GOT3 (cell line): ENCODE measurements at regions not wholly inside any gene's neighbourhood (a gene's known extent, or its start where the extent isn't known, plus 50 kb on each side); places are given as distances from the start of the nearest gene placed in this dataset.

Experiments used
- DNase-seq: peaks from one replicate; lab custom pipeline; 2025; ENCODE audit warnings: mixed read lengths; lab: John Stamatoyannopoulos, UW

DNA sequence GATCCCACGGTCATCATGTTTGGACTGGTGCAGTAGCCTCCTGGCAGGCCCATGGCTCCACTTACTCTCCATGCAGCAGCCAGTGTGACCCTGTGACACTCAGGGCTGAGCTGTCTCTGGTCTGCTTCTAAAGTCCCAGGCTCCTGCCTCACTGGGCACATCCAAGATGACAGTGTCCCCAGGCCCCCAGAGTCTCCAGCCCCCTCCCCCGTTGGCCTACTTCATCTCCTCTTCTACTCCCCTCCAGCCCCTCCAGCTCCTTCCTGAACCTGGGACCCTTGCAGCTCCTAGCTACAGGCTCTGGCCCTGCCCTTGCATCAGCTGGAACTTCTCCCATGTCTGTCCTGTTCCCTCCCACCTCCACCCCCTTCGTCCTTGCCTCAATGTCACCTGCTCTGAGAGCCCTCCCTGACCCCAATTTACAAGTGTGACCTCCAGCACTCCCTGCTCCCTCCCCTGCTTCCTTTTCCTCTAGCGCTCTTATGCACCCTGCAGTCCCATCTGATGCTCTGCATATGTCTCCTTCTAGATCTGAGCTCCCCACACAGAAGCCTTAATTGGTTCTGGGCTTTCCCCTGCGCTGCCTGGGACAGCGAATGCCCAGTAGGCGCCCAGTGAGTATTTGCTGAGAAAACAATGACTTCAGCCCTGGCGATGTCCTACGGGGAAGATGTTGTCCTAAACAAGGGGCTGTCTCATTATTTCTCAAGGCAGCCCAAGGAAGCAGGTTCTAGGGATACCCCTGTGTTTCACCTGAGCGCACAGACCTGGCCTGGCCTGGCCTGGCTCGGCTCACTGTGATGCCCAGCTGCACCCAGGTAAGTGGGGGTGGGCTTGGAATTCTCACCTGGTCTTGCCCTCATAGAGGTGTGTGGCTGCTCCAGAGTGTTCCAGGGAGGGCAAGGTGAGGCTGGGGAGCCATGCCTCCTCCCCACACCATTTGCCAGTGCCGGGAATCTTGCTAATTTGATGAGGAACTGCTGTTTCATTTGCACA lies 600.6 kb downstream of the PTPRU start:
- DNase-seq = no peak

DNA sequence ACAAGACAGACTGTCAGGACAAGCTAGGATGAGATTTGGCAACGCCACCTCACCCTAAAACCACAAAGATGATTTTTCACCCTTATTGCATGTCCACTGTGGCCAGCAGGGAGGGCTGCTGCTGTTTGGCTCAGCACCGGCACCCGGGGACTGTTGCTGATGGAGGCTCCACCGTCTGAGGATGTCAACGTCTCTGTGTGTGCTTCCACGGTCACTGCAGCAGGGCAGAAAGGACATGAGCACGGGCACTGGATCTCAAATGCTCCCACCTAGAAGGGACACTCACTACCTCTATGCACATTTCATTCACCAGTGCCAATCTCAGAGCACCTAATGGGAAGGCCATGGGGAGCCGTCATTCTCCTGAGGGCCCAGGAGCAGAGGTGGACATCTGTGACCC lies 599.6 kb downstream of the PTPRU start:
- DNase-seq = no peak

DNA sequence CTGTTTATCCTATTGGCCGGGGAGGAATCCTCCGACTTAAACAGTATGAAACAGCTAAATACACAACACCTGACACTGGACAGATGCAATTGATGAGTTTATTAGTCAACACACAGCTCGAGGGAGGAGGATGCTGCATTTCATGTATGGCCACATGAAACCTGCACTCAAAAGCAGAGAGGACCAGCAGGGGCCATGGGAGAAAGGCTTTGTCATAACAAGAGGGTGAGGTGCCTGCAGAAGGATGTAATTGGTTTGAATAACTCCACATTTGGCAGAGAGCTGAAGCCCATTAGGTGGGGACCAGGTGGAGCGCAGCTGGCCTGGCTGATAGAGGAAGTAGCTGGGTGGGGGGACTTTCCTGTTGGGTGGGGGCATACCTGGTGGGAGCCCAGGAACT lies 599.1 kb downstream of the PTPRU start:
- DNase-seq = no peak

DNA sequence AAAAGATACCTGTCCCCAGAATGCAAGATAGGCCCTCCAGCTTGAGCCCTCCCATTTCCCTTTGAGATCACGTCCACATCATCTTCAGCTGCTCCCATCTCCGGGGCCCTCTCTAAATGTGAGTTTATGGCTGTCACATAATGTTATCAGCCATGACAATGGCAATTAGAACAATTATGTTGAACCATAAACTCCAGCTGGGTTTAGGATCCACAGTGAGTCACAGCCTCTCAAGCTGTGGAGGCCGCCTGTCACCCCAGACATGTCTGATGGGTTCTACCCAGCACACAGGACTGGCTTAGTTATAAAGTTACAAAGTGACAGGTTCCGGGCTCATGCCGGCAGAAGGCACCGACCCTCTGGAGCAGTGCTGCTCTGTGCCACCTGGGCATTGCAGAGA lies 597.3 kb downstream of the PTPRU start:
- DNase-seq = no peak

DNA sequence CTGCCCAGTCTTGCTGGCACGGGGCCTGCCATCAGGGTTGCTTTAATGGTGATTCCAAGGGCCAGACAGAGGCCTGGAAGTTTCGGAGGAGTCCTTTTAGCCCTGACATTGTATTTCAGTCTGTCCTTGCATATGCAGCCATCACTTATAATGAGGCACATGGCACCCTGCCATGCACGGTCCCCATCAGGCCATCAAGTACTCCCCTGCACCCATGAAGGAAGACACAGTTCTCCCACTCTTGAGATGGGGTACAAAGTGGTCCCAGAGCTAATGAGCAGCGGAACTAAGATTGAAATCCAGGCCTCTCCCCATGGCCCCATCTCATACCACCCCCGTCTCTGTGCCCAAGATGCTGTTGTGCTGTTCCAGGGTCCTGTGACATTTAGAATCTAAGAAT lies 596.6 kb downstream of the PTPRU start:
- no peak for DNase-seq

DNA sequence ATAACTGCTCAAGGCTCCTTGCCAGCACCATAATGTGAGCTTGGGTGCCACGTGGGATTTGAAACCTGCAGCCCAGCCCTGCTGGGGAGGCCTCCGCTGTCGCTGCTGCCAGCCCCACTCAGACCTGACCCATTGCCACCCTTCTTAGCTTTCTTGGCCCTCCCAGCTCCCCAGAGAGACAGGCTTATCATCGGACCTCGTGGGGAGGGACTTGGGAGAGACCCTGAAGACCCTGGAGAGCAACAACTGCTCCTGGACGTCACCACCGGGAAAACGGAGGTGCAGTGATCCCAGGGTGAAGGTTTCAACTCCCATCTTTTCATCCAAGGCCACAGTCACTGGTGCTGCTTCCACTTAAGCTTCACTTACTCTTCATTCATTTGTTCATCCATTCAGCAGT lies 596.1 kb downstream of the PTPRU start:
- no peak for DNase-seq

DNA sequence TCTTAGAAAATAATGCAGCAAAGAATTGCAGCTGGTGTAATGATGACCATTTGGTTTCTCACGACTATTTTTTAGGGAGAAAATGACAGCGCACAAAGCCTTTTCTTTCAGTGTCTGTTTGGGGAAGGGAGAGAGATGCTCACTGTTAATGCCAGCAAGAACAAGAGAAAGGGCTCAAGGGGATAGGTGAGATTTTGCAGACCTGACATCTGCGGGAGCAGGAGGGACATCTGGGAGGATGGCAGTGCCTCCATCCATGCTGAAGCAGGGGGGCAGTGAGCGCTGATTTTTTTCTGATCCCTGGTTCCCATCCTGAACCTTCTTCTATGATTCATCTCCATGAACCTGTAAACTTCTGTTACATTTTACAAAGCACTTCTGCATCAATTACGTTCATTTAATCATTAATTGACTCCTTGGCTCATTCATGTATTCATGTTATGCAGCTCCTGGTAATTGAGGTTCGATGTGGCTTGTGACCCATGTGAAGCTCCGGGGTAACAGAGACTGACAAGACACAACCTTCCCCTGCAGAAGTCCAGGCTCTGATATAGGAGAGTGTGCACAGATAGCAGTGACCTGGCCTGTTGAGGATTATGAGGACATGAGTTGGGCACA lies 595.3 kb downstream of the PTPRU start:
- DNase-seq = no peak

DNA sequence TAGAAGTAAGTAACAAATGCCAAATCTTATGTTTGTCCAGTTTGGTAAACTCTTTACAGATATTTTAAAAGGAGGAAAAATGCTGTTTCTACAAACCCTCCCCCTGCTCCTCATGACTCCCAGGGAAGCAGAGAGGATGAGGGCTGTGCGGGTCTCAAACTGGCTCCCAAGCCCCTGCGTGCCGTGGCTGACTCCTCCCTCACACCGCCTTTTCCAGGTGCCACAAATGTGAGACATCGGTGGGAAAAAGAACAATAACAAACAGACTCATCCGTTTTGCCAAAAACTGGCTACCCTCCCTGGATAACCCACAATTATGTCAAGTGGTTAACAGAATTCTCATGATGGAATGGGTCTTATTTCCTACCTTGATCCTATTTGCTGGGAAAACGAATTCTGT lies 594.6 kb downstream of the PTPRU start:
- no peak for DNase-seq

DNA sequence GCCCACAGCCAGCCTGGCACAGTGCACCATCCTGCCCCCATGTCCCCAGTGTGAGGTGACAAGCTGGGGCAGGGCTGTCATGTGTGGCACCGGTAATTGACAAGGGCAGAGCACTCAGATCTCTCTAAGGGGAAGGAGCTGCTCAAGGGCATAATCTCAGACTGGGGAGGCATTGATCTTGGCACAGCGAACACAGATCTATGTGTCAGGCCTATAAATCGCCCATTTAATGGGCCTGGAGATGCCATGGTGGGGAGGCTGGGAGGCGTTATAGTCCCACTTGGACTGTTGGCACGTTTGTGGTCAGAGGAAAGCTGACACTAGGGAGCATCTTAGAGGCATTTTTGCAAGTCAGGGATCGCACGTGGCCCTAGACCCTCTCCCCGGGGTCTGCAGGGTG lies 594.1 kb downstream of the PTPRU start:
- no peak for DNase-seq

DNA sequence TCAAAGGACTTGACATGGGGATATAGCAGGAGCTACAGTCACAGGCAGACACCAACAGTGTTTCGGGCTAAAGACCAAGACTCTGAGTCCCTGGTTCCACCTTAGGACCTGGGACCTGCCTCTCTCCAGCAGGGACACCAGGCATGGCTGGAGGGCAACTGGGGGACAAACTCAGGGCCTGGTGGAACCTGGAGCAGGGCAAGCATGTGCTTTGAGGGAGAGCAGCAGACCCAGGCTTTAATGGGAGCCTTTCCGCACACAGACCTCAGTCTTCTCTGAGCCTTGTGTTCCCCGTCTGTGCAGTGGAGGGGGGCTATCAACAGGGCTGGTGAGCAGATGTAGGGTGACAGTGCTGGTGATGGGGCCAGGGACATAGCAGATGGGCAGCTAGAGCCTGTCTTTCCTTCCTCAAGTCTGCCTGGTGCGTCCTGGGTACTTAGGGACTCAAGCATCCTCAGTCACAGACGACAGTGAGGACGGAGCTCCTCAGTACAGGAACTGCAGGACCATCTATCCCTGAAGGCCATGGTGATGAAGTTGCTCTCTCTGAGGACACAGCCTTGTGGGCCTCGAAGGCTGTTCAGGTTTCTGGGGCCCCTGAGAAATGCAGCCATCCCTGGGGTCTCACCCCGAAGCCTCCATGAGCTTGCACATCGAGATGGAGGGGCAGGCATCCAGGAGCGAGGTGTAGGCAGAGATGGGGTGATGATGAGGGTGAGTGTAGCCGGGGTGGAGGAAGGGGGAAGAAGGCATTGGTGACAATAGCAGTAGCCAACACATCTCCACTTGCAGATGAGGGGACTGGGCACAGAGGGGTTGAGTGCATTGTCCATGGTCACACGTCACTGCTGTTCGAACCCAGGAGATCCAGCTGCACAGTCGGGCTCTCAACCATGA lies 593.4 kb downstream of the PTPRU start:
- DNase-seq = no peak

DNA sequence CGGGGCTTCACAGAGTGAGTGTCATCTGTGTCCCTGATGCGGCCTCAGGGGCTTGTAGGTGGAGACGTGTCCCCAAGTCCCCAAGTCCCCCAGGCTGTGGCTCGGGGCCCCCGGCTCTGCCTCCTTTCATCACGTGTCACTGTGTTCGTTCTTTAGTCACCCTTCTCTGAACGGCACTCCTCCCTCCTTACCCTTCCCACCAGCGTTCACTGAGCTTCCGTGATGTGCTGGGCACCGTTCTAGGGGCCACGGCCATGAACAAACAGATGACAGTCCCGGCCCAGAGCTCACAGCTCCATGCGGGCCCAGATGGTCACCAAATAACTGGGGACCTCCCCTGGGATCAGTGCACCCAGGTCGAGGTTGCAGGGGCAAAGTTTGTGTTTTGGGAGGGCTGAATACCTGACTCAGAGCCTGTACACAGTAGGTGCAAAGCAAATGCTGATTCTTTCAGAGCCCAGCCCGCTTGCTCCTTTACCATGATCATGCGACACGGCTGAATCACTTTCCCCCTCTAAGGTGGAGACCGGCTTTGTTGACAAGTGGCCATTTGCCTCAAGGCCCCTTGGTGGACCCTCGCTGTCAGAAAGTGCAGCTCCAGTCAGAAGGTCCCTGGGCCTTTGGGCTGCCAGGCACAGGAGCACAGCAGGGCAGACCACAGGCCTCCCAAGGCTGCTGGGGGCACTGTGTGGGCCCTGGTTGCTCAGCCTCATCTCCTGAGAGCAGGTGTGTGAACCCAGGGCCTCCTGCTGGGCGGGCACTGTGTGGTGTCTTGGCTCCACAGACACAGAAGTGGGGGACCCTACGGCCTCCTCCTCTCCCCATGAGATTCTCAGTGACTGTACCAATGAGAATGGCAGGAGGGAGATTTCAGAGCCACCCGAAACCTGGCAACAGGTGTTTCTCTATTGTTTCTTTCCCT lies 592.5 kb downstream of the PTPRU start:
- DNase-seq = no peak

DNA sequence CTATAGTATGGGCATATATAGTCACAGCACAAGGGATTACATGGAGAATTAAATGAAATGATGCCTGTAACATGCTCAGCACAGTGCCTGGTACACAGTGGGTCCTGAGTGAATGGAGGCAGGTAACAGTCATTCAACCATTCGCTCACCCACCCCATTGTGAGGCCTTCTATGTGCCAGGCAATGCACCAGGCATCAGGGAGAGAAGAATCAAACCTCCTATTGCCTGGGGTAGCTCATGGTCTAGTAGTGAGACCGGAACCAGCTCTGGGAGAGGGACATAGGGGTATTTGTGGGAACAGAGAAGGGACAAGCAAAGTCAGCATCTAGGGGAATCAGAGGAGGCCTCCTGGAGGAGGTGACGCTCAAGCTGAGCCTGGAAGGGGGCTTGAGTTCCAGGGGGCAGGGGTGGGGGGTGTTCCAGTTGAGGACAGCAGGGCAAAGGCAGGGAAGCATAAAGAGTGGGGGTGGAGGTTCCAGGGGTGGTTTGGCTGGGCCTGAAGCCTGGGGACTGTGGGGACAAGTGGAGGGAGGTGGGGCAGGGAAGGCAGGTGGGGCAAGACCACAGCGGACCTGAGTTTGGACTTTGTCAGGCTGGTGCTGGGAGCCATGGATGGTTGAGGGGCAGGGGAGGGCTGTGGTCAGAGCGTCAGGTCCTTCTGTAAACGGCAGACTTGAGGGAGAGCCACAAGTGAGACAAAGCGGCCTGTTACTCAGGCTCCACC lies 591.6 kb downstream of the PTPRU start:
- no peak for DNase-seq

DNA sequence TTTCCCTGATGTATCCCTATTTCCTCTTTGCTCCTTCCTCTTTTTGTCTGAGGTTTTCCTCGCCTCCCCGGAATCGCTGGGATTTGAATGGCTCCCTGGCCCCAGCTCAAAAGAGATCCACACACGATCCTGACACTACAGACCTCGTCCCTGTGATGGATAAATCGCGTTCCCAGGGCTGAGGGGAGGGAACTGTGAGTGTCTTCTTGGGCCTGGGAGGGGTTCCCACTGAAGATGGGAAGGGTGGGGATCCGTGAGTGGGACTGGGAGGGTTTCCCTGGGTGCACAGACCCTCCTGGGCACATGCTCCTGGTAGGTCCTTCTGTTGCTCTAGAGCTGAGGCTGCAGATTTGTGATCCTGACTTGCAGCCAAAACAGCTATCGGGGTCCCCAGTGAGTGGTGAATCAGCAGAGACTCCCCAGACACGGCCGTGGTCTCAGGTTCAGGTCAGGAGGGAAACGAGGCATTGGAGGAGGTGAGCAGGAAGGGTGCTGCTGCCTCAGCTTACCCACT lies 591.0 kb downstream of the PTPRU start:
- no peak for DNase-seq

DNA sequence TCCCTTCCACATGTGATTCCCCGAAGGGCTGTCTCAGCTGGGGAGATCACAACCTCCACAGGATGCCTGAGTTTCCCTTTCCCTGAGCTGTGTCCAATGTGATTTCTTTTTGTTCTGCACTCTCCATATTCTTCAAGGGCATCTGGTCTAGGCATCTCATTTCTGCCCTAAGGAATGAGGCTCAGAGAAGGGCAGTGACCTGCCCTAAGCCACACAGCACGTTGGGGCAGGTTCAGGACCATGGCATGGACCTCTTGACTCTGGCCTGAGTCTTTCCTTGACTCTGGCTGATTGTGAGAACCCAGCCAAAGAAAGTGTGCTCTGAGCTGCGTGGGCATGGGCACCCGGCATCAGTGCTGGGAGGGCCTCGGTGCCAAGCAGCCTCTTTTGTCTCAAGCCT lies 590.3 kb downstream of the PTPRU start:
- no peak for DNase-seq

DNA sequence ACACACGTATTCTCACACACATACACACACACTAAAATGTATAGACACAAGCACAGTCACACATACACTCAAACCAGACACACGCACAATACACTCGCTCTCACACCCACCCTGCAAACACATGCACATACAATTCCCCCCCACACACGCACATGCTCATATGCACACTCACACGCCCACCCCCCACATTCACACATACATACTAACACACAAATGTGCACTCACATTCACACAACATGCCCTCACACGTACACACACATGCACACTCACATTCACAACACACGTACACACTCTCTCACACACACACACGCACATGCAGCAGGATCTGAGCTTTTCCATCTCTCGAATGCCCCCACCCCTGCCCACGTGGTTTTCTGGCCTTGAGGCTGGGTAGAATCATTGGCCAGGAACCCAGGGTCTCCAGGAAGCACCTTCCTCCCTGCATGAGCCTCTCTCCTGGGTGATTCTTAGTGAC lies 589.7 kb downstream of the PTPRU start:
- DNase-seq = no peak

DNA sequence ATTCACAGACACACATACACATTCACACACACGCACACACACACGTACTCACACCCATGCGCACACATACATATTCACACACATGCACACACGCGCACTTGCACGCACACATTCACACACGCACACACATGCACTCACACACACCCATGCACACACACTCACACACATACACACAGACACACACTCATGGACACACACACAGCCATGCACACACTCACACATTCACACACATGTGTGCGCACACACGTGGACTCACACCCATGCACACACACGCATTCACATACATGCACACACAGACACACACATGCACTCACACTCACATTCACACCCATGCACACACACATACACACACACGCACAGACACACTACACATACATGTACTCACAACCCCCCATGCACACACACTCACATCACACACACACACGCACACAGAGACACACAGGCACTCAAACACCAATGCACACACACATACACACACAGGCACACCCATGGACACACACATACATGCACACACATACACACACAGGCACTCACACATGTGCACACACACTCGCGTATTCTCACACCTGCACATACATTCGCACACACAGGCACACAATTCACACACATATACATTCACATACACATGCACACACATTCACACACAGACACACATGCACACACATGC lies 589.1 kb downstream of the PTPRU start:
- no peak for DNase-seq

DNA sequence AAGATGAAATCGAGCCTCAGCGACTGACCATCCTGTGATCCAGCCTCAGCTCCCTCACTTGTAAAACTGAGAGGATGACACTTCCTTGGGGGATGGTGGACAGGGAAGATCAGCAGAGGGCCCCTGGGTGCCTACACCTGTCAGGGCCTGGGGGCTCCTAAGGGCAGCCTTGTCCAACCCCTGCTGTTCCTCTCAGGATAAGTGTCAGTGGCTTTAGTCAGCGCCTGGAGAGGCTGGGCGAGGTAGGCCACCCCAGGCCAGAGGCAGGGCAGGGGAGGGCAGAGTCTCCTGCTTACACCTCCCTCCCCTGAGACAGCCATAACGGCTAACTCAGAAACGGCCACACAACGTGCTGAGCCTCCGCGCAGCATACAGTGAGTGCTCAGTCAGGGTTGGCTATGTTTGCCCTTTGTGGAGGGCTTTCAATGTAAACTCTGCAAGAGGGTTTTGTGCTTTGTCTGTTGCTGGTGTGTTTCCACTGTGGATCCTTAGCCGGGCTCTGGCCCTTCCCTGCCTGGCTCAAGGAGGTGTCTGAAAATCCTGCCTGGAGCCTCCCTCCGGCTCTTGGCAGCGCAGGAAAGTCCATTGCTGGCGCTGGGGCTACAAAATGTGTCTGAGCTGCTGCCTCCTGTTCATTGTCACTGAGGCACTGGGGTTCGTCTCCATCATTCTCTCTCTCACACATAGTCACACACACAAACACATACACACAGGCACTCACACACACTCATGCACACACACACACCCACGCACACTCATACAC lies 588.4 kb downstream of the PTPRU start:
- no peak for DNase-seq

DNA sequence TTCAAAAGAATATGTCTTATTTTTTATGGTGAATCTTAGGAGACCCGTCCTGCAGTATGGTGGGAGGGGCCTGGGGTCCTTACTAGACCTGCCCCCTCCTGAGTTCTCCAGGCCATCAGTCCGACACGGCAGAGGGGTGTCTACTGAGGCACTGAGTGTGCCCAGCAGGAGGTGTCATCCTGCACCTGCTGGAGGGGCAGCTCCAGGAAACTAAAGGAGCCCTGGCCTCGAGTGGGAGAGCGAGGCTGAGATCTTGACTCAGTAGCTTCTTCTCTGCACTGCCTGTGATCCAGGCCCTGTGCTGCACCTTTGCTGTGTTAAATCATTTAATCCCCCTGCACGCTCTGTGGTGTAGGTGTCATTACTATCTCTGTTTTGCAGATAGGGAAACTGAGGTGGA lies 587.7 kb downstream of the PTPRU start:
- DNase-seq = no peak

DNA sequence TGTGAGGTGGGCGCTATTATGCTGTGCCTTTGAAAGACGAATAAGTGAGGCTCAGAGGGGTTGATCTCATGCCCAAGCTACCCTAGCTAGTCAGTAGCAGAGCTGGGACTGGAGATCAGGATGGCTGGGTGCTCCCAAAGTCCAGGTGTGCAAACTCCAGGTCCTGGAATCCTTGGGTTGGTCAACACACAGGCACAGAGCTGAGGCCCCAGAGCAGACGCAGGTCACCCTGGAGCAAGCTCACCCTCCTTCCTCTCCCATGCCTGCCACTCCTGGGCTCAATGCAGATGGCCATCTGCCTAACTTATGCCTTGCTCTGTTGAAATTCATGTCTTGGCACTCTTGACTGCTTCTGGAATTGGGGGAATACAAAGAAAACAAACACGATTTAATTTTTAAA lies 587.2 kb downstream of the PTPRU start:
- DNase-seq = no peak
